SK-N-SH (cell line): ENCODE measurements at regions not wholly inside any gene's neighbourhood (a gene's known extent, or its start where the extent isn't known, plus 50 kb on each side); places are given as distances from the start of the nearest gene placed in this dataset.
A peak's percentile ranks its signal among the peaks of the same experiment; 100 is the strongest.
"Not testable (repeated sequence)": the region's sequence is repeated elsewhere in the genome, so short reads cannot be mapped to it uniquely, and the experiment has no call there.

Experiments used
- CTCF ChIA-PET: fragments of 300-600, 350-600 bp; formaldehyde crosslinking; extraction: SDS; loops from one replicate; lab custom pipeline; 2021; lab: Yijun Ruan, JAX
- POLR2A ChIA-PET: fragments of 350-600 bp; sonication (Branson Sonifier 250); formaldehyde crosslinking; extraction: SDS; loops from one replicate; lab custom pipeline; 2020; ENCODE audit warnings: antibody characterized with exemption, inconsistent platforms; lab: Yijun Ruan, JAX
- DNase-seq: peaks from one replicate; pipeline ENCODE4 v3.0.0; 2012
- H2AFZ ChIP-seq: fragments of 200-600 bp; sonication (generic); 2 replicates; pipeline ENCODE4 v1.8.1; 2016; ENCODE audit warnings: antibody characterized with exemption, mild to moderate bottlenecking, low read depth
- H3F3A ChIP-seq: fragments of 200-600 bp; sonication (generic); replicated peaks from 2 replicates; pipeline ENCODE3; 2016; ENCODE audit warnings: antibody characterized with exemption, mild to moderate bottlenecking; ENCODE audit not compliant: insufficient read depth
- H3K27ac ChIP-seq, 2 experiments: fragments of 200-500 bp in 1 of 2; fragments of 200-600 bp in 1 of 2; sonication (Bioruptor generic) in 1 of 2; sonication (generic), shearing (Covaris generic) in 1 of 2; 2 replicates each; pipeline versions ENCODE4 v1.5.1 to v1.6.1; 2014 to 2016; ENCODE audit warnings: low read depth in 2 of 2, inconsistent platforms in 1 of 2, low read length in 1 of 2, mild to moderate bottlenecking in 1 of 2, mixed read lengths in 1 of 2
- H3K27me3 ChIP-seq: fragments of 200-600 bp; sonication (generic), shearing (Covaris generic); 2 replicates; pipeline ENCODE4 v1.6.1; 2016; ENCODE audit warnings: mixed run types; ENCODE audit not compliant: insufficient read depth
- H3K36me3 ChIP-seq, 2 experiments: fragments of 200-500 bp in 1 of 2; fragments of 200-600 bp in 1 of 2; sonication (Bioruptor generic) in 1 of 2; sonication (generic) in 1 of 2; replicated peaks in 1 of 2; 2 replicates each; pipeline versions ENCODE3 to v1.5.1; 2014 to 2016; ENCODE audit warnings: low read length in 1 of 2, mild to moderate bottlenecking in 1 of 2; ENCODE audit not compliant: insufficient read depth in 2 of 2, control insufficient read depth in 1 of 2
- H3K4me1 ChIP-seq, 2 experiments: fragments of 200-500 bp in 1 of 2; fragments of 200-600 bp in 1 of 2; sonication (Bioruptor generic) in 1 of 2; sonication (generic), shearing (Covaris generic) in 1 of 2; 2 replicates each; pipeline versions ENCODE4 v1.5.1 to v1.6.1; 2014 to 2016; ENCODE audit warnings: low read depth in 1 of 2, low read length in 1 of 2, mixed run types in 1 of 2; ENCODE audit not compliant: insufficient read depth in 2 of 2, control insufficient read depth in 1 of 2
- H3K4me2 ChIP-seq: fragments of 200-600 bp; sonication (generic), shearing (Covaris generic); 2 replicates; pipeline ENCODE4 v1.6.1; 2017; ENCODE audit warnings: mixed run types
- H3K4me3 ChIP-seq, 2 experiments: fragments of 200-500 bp in 1 of 2; fragments of 200-600 bp in 1 of 2; sonication (Bioruptor generic) in 1 of 2; sonication (generic), shearing (Covaris generic) in 1 of 2; 2 replicates each; pipeline versions ENCODE4 v1.5.1 to v1.8.1; 2014 to 2016; ENCODE audit warnings: low read depth in 2 of 2, inconsistent platforms in 1 of 2, low read length in 1 of 2, mild to moderate bottlenecking in 1 of 2, mixed read lengths in 1 of 2, moderate library complexity in 1 of 2
- H3K79me2 ChIP-seq: fragments of 200-600 bp; sonication (generic); 2 replicates; pipeline ENCODE4 v1.8.1; 2017; ENCODE audit warnings: mild to moderate bottlenecking; ENCODE audit not compliant: insufficient read depth
- H3K9ac ChIP-seq: fragments of 200-600 bp; sonication (generic); 2 replicates; pipeline ENCODE4 v1.6.1; 2017; ENCODE audit warnings: mixed run types
- H3K9me2 ChIP-seq: fragments of 200-600 bp; sonication (generic); 2 replicates; pipeline ENCODE4 v1.6.1; 2017; ENCODE audit warnings: mixed run types
- H3K9me3 ChIP-seq: fragments of 200-600 bp; sonication (generic); 2 replicates; pipeline ENCODE4 v1.6.1; 2017; ENCODE audit warnings: mixed run types, mild to moderate bottlenecking, moderate library complexity
- H4K20me1 ChIP-seq: fragments of 200-600 bp; sonication (generic); 2 replicates; pipeline ENCODE4 v1.6.1; 2017; ENCODE audit warnings: mild to moderate bottlenecking, mixed run types; ENCODE audit not compliant: insufficient read depth
- CHD2 ChIP-seq: fragments of 150-350 bp; IDR thresholded peaks from 2 replicates; pipeline ENCODE4 v1.6.1; 2018; ENCODE audit warnings: low read length; ENCODE audit not compliant: partially characterized antibody
- ELF1 ChIP-seq: IDR thresholded peaks from 2 replicates; pipeline ENCODE4 v1.4.0; 2012
- EP300 ChIP-seq, 2 experiments: IDR thresholded peaks; 2 replicates each; pipeline versions ENCODE4 v1.4.0 to v1.6.1; 2012; ENCODE audit warnings: borderline replicate concordance in 1 of 2, low read depth in 1 of 2, low read length in 1 of 2
- FOSL2 ChIP-seq: IDR thresholded peaks from 2 replicates; pipeline ENCODE4 v1.4.0; 2012; ENCODE audit warnings: low read depth, mild to moderate bottlenecking, moderate library complexity, borderline replicate concordance
- FOXJ3 ChIP-seq: sonication (generic); formaldehyde crosslinking; IDR thresholded peaks from 2 replicates; pipeline ENCODE4 v1.5.1; 2020; ENCODE audit warnings: mild to moderate bottlenecking, missing genetic modification reagents
- FOXM1 ChIP-seq: IDR thresholded peaks from 2 replicates; pipeline ENCODE4 v1.4.0; 2012; ENCODE audit warnings: low read depth, mild to moderate bottlenecking
- GABPA ChIP-seq: IDR thresholded peaks from 2 replicates; pipeline ENCODE4 v1.4.0; 2012; ENCODE audit warnings: low read depth, mild to moderate bottlenecking
- GATA2 ChIP-seq: sonication (generic); formaldehyde crosslinking; IDR thresholded peaks from 2 replicates; pipeline ENCODE4 v1.5.0; 2020; ENCODE audit warnings: mild to moderate bottlenecking, missing genetic modification reagents
- JUND ChIP-seq: IDR thresholded peaks from 2 replicates; pipeline ENCODE4 v1.4.0; 2012
- MEF2A ChIP-seq: IDR thresholded peaks from 2 replicates; pipeline ENCODE4 v1.4.0; 2012; ENCODE audit warnings: low read depth, borderline replicate concordance
- MXI1 ChIP-seq: IDR thresholded peaks from 2 replicates; pipeline ENCODE4 v1.6.1; 2012; ENCODE audit warnings: mild to moderate bottlenecking, low read depth, low read length, improper control_type of control experiment
- NFIC ChIP-seq: IDR thresholded peaks from 2 replicates; pipeline ENCODE4 v1.4.0; 2012; ENCODE audit warnings: borderline replicate concordance
- RAD21 ChIP-seq: IDR thresholded peaks from 2 replicates; pipeline ENCODE4 v1.6.1; 2012; ENCODE audit warnings: mild to moderate bottlenecking, low read length
- RCOR1 ChIP-seq: fragments of 150-350 bp; IDR thresholded peaks from 2 replicates; pipeline ENCODE4 v1.6.1; 2017; ENCODE audit warnings: antibody characterized with exemption, low read length
- RXRA ChIP-seq: IDR thresholded peaks from 2 replicates; pipeline ENCODE4 v1.4.0; 2012; ENCODE audit warnings: low read depth, mild to moderate bottlenecking, borderline replicate concordance
- TCF12 ChIP-seq: IDR thresholded peaks from 2 replicates; pipeline ENCODE4 v1.4.0; 2012
- YY1 ChIP-seq: IDR thresholded peaks from 2 replicates; pipeline ENCODE4 v1.4.0; 2012; ENCODE audit warnings: low read depth, mild to moderate bottlenecking
- WGBS: methylation state at CpG from one replicate; pipeline ENCODE4 v1.1.6; 2017; ENCODE audit warnings: low lambda C conversion rate; 5-methylcytosine and 5-hydroxymethylcytosine counted together
- TF ChIP-seq, protein P1 (sequence below): IDR thresholded peaks from 2 replicates; pipeline ENCODE4 v1.4.0; 2012; ENCODE audit warnings: low read depth
- TF ChIP-seq, protein P2 (sequence below): IDR thresholded peaks from 2 replicates; pipeline ENCODE4; 2012
- TF ChIP-seq, protein P3 (sequence below): fragments of 150-350 bp; IDR thresholded peaks from 2 replicates; pipeline ENCODE4 v1.6.1; 2017; ENCODE audit warnings: antibody characterized with exemption, low read length, low read depth, borderline replicate concordance

DNA sequence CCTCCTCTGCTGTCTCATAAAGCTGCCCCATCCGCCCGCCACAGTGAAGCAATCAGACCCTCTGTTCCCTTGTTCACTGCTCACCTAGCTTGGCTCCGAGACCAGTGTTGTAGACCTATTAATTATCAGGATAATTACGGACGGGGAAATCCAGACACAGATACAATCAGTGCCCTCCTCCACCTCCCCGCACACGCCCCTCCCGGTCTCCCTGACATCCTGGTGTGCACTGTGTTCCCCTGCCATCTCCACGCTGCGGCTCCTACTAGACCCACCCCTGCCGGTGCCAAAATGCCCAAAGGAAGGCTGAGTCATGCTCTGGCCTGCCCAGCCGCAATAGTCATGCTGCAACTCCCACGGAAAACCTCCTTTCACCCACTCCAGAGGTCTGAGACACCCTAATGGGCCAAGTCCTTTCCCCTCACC is 277.3 kb upstream of the TLE3 start:
- no peaks in the 10 kb centered on the region for H3F3A ChIP-seq
- ChIA-PET POLR2A (interaction anchor here (1.4 to 3.2 kb wide), 2 partner anchors 11 to 35 kb away, joined by 5 to 17 read pairs; no protein-coding TSS in a partner anchor), CTCF (interaction anchor here (0.7 to 2.5 kb wide), 8 partner anchors 10 to 104 kb away, joined by 3 to 9 read pairs (median 5); no protein-coding TSS in a partner anchor)
- DNase-seq, result peak; percentile 74
- H3K4me1 ChIP-seq, result peaks cover 32 to 61% of the 10 kb centered on the region in 2 experiments
- peak overlapping the region; percentile 36; the same call in 1 of the 2 replicates for H3K4me2 ChIP-seq
- peak overlapping the region; percentile 70; the same call in 1 of the 2 replicates for H2AFZ ChIP-seq
- H4K20me1 ChIP-seq, result no peaks in the 10 kb centered on the region
- no peak overlapping the region for H3K4me3 ChIP-seq
- no peaks in the 10 kb centered on the region for H3K27me3 ChIP-seq
- no peak for TF ChIP-seq FOXM1
- peak; percentile 59 to 61; a peak in 3 of 4 replicates for TF ChIP-seq EP300 (IDR thresholded peaks at IDR 0.05; ENCODE audit: borderline replicate concordance in 1 of 2, low read depth in 1 of 2, low read length in 1 of 2)
- TF ChIP-seq, protein P1, sequence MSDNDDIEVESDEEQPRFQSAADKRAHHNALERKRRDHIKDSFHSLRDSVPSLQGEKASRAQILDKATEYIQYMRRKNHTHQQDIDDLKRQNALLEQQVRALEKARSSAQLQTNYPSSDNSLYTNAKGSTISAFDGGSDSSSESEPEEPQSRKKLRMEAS, result peak; percentile 63
- TF ChIP-seq YY1, result no peak
- TF ChIP-seq TCF12, result peak; percentile 54; the same call in 1 of the 2 replicates
- TF ChIP-seq, protein P2, sequence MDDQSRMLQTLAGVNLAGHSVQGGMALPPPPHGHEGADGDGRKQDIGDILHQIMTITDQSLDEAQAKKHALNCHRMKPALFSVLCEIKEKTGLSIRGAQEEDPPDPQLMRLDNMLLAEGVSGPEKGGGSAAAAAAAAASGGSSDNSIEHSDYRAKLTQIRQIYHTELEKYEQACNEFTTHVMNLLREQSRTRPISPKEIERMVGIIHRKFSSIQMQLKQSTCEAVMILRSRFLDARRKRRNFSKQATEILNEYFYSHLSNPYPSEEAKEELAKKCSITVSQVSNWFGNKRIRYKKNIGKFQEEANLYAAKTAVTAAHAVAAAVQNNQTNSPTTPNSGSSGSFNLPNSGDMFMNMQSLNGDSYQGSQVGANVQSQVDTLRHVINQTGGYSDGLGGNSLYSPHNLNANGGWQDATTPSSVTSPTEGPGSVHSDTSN, result peak; percentile 29; the same call in 1 of the 2 replicates
- TF ChIP-seq RCOR1, result peak; percentile 52; the same call in 1 of the 2 replicates
- TF ChIP-seq GATA2 (CRISPR knock-in tag), result peak; percentile 75
- no peak for TF ChIP-seq GABPA
- TF ChIP-seq JUND, result peak; percentile 54; the same call in 1 of the 2 replicates
- TF ChIP-seq CHD2, result peak; percentile 20
- TF ChIP-seq RAD21, result 0 out of 2 replicates have a peak, but pooled peaks have one; percentile 6
- TF ChIP-seq NFIC, result peak; percentile 69
- TF ChIP-seq, protein P3, sequence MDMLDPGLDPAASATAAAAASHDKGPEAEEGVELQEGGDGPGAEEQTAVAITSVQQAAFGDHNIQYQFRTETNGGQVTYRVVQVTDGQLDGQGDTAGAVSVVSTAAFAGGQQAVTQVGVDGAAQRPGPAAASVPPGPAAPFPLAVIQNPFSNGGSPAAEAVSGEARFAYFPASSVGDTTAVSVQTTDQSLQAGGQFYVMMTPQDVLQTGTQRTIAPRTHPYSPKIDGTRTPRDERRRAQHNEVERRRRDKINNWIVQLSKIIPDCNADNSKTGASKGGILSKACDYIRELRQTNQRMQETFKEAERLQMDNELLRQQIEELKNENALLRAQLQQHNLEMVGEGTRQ, result no peak
- TF ChIP-seq RXRA, result no peak
- TF ChIP-seq FOXJ3 (CRISPR knock-in tag), result no peak
- peak; percentile 78 for TF ChIP-seq FOSL2
- TF ChIP-seq MXI1, result peak; percentile 61; the same call in 1 of the 2 replicates
- no peak overlapping the region; the same call in 1 of the 2 replicates for H3K9ac ChIP-seq
- no peaks in the 10 kb centered on the region for H3K9me2 ChIP-seq
- H3K36me3 ChIP-seq, result no peaks in the 10 kb centered on the region
- peak overlapping the region; percentile 20 to 95 for H3K27ac ChIP-seq
- H3K9me3 ChIP-seq, result no peaks in the 10 kb centered on the region
- WGBS, result 13% methylated on average over 13 of the region's 13 CpGs
- no peaks in the 10 kb centered on the region for H3K79me2 ChIP-seq

DNA sequence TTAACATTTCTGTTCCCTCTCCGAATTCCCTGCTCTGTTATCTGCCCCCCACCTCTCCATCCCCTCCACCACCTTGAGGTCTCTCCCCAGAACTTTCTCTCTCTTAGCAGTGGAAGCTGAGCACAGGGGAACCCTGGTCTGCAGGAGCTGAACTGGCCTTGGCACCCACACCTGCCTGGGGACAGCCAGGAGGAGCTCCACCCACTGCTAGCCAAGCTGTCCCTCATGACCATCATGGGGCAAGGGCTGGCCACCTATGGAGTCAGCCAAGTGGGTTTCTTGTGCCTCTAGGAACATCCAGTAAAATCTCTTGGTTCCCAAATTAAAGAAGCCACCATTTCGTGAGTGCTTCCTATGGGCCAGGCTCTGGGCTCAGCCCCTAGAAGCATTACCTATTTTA is 276.4 kb upstream of the TLE3 start:
- no peak overlapping the region for H2AFZ ChIP-seq
- H3F3A ChIP-seq, result no peaks in the 10 kb centered on the region
- no peaks in the 10 kb centered on the region for H3K27me3 ChIP-seq
- 94% methylated on average over 2 of the region's 2 CpGs for WGBS
- H3K9ac ChIP-seq, result no peak overlapping the region
- H3K27ac ChIP-seq, result peak overlapping the region in 1 of 2 experiments; percentile 95; a peak in 2 of 4 replicates
- H3K79me2 ChIP-seq, result no peaks in the 10 kb centered on the region
- POLR2A ChIA-PET, result no interaction called here
- no peaks in the 10 kb centered on the region for H3K9me3 ChIP-seq
- H3K4me3 ChIP-seq, result no peak overlapping the region
- H3K9me2 ChIP-seq, result no peaks in the 10 kb centered on the region
- TF ChIP-seq ELF1 (no peak), GABPA (no peak), FOXM1 (no peak), MEF2A (no peak)
- H3K4me2 ChIP-seq, result no peak overlapping the region
- H4K20me1 ChIP-seq, result no peaks in the 10 kb centered on the region
- CTCF ChIA-PET, result interaction anchor here (1.1 kb wide), 2 partner anchors 43 to 113 kb away, joined by 3 to 5 read pairs; no protein-coding TSS in a partner anchor
- no peaks in the 10 kb centered on the region for H3K36me3 ChIP-seq
- no peak for DNase-seq
- peaks cover 32 to 53% of the 10 kb centered on the region in 2 experiments for H3K4me1 ChIP-seq

DNA sequence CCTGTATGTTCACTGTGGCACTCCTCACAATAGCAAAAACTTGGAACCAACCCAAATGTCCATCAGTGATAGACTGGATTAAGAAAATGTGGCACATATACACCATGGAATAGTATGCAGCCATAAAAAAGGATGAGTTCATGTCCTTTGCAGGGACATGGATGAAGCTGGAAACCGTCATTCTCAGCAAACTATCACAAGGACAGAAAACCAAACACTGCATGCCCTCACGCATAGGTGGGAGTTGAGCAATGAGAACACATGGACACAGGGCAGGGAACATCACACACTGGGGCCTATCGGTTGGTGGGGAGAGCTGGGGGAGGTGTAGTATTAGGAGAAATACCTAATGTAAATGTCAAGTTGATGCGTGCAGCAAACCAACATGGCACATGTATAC is 275.7 kb upstream of the TLE3 start:
- H3K36me3 ChIP-seq, H3K9ac ChIP-seq, H3K27ac ChIP-seq, H3F3A ChIP-seq, H2AFZ ChIP-seq, H3K27me3 ChIP-seq, POLR2A ChIA-PET, H3K79me2 ChIP-seq, H3K9me2 ChIP-seq, H3K9me3 ChIP-seq, DNase-seq, H3K4me2 ChIP-seq, H3K4me3 ChIP-seq, H4K20me1 ChIP-seq: not testable (repeated sequence)
- CTCF ChIA-PET, result interaction anchor here (1.1 kb wide), 1 partner anchor 114 kb away, joined by 3 read pairs; no protein-coding TSS in a partner anchor
- peaks cover 31 to 47% of the 10 kb centered on the region in 2 experiments for H3K4me1 ChIP-seq
- 96% methylated on average over 4 of the region's 4 CpGs for WGBS
